ENCODE measurements at regions not wholly inside any gene's neighbourhood (a gene's known extent, or its start where the extent isn't known, plus 50 kb on each side); places are given as distances from the start of the nearest gene placed in this dataset.

DNA sequence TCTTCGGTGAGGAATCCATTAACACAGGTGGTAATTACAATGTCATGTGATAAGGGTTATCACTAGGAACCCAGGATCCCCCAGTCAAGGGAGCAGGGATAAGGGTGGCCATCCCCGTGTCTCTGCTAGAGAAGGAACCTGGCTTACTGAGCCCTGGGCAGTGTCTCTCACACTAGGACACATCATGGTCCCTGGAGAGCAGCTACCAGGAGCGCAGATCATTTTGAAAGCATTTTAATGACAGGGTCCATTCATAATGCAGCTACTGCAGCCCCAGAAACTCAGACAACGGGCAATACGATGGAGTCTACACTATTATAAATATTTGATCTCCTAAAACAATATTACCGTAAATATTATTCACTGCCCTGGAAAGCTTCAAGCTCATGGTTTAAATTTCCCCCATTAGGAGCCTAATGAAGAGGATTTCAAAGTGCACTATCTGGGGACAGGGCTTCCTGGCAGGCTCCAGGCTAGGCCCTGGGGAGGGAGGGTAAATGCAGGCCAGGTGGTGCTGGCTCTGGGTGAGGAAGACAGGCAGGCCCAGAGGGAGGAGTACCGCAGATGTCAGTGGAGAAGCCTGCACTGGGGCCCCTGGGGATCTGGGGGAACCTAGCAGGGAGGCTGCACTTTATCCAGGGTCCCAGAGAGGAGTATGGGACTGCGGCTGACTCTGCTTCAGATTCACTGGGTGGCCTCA lies 52.6 kb upstream of the LOXL4 start:
- TF ChIP-seq, protein P1, sequence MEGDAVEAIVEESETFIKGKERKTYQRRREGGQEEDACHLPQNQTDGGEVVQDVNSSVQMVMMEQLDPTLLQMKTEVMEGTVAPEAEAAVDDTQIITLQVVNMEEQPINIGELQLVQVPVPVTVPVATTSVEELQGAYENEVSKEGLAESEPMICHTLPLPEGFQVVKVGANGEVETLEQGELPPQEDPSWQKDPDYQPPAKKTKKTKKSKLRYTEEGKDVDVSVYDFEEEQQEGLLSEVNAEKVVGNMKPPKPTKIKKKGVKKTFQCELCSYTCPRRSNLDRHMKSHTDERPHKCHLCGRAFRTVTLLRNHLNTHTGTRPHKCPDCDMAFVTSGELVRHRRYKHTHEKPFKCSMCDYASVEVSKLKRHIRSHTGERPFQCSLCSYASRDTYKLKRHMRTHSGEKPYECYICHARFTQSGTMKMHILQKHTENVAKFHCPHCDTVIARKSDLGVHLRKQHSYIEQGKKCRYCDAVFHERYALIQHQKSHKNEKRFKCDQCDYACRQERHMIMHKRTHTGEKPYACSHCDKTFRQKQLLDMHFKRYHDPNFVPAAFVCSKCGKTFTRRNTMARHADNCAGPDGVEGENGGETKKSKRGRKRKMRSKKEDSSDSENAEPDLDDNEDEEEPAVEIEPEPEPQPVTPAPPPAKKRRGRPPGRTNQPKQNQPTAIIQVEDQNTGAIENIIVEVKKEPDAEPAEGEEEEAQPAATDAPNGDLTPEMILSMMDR (IDR thresholded peaks at IDR 0.05) = no peak
- TF ChIP-seq POLR2A (IDR thresholded peaks at IDR 0.05; ENCODE audit: low read depth) = no peak

Data from esophagus muscularis mucosa (tissue), 3 donors.